ENCODE measurements at regions not wholly inside any gene's neighbourhood (a gene's known extent, or its start where the extent isn't known, plus 50 kb on each side); places are given as distances from the start of the nearest gene placed in this dataset.

DNA sequence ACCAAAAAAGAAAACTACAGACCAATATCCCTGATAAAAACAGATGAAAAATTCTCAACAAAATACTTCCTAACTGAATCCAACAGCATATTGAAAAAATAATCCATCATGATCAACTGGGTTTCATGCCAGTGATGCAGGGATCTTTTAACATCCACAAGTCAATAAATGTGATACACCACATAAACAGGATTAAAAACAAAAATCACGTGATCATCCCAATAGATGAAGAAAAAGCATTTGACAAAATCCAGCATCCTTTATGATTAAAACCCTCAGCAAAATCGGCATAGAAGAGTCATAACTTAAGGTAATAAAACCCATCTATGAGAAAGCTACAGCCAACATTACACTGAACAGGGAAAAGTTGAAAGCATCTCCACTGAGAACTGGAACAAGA, 107.5 kb downstream of the DCLK3 start:
- no peak for DNase-seq
- Mint-ChIP-seq H3K27ac (no peak overlapping the region), H3K27me3 (ENCODE audit: insufficient read depth) (no peaks in the 10 kb centered on the region), H3K4me1 (no peaks in the 10 kb centered on the region), H3K36me3 (ENCODE audit: low read depth) (no peaks in the 10 kb centered on the region), H3K4me3 (no peak overlapping the region), H3K9me3 (no peaks in the 10 kb centered on the region)
- Histone ChIP-seq H3K27me3 (ENCODE audit: control insufficient read depth, insufficient read depth, low read length, poor library complexity, severe bottlenecking) (no peaks in the 10 kb centered on the region), H3K27ac (ENCODE audit: low read depth, low read length) (no peak overlapping the region), H3K9me3 (ENCODE audit: control insufficient read depth, low read length) (no peaks in the 10 kb centered on the region), H3K36me3 (ENCODE audit: control insufficient read depth, insufficient read depth, low read length) (no peaks in the 10 kb centered on the region), H3K4me1 (ENCODE audit: control insufficient read depth, insufficient read depth, low read length) (no peaks in the 10 kb centered on the region), H3K9ac (ENCODE audit: extremely low read depth, low read length, poor library complexity, severe bottlenecking) (no peak overlapping the region), H3K4me3 (ENCODE audit: low read length) (no peak overlapping the region)
- TF ChIP-seq, protein P1, sequence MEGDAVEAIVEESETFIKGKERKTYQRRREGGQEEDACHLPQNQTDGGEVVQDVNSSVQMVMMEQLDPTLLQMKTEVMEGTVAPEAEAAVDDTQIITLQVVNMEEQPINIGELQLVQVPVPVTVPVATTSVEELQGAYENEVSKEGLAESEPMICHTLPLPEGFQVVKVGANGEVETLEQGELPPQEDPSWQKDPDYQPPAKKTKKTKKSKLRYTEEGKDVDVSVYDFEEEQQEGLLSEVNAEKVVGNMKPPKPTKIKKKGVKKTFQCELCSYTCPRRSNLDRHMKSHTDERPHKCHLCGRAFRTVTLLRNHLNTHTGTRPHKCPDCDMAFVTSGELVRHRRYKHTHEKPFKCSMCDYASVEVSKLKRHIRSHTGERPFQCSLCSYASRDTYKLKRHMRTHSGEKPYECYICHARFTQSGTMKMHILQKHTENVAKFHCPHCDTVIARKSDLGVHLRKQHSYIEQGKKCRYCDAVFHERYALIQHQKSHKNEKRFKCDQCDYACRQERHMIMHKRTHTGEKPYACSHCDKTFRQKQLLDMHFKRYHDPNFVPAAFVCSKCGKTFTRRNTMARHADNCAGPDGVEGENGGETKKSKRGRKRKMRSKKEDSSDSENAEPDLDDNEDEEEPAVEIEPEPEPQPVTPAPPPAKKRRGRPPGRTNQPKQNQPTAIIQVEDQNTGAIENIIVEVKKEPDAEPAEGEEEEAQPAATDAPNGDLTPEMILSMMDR (conservative IDR thresholded peaks at IDR 0.05), result no peak
- WGBS, 2 experiments (ENCODE audit: insufficient coverage in 1 of 2, insufficient read length in 1 of 2), result 79 to 100% methylated on average over 1 to 2 of the region's 2 CpGs

DNA sequence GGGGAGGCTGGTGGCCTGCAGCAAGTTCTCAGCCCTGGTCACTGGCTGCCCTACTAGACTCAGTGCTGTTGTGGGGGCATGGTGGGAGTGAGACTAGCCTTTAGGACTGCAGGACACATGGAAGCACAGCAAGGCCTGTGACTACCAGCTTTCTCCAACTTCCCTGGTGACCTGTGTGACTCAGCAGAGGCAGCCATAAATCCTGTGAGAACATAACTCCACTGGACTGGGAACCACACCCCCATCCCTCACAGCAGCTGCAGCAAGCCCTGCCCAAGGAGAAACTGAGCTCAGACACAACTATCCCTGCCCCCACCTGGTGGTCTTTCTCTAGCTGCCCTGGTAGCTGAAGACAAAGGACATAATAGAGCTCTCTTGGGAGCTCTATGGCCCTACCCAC, 111.3 kb downstream of the DCLK3 start:
- H3K4me1 Mint-ChIP-seq, result no peaks in the 10 kb centered on the region
- Histone ChIP-seq H3K4me3 (ENCODE audit: low read length) (no peak overlapping the region), H3K4me1 (ENCODE audit: control insufficient read depth, insufficient read depth, low read length) (no peaks in the 10 kb centered on the region), H3K27me3 (ENCODE audit: control insufficient read depth, insufficient read depth, low read length, poor library complexity, severe bottlenecking) (no peaks in the 10 kb centered on the region), H3K27ac (ENCODE audit: low read depth, low read length) (no peak overlapping the region), H3K36me3 (ENCODE audit: control insufficient read depth, insufficient read depth, low read length) (no peaks in the 10 kb centered on the region), H3K9ac (ENCODE audit: extremely low read depth, low read length, poor library complexity, severe bottlenecking) (no peak overlapping the region), H3K9me3 (ENCODE audit: control insufficient read depth, low read length) (no peaks in the 10 kb centered on the region)
- H3K27ac Mint-ChIP-seq, result no peak overlapping the region
- no peaks in the 10 kb centered on the region for H3K36me3 Mint-ChIP-seq (ENCODE audit: low read depth)
- H3K27me3 Mint-ChIP-seq (ENCODE audit: insufficient read depth), result no peaks in the 10 kb centered on the region
- TF ChIP-seq, protein P1 (conservative IDR thresholded peaks at IDR 0.05), result no peak
- H3K4me3 Mint-ChIP-seq, result no peak overlapping the region
- DNase-seq, result no peak
- H3K9me3 Mint-ChIP-seq, result no peaks in the 10 kb centered on the region

DNA sequence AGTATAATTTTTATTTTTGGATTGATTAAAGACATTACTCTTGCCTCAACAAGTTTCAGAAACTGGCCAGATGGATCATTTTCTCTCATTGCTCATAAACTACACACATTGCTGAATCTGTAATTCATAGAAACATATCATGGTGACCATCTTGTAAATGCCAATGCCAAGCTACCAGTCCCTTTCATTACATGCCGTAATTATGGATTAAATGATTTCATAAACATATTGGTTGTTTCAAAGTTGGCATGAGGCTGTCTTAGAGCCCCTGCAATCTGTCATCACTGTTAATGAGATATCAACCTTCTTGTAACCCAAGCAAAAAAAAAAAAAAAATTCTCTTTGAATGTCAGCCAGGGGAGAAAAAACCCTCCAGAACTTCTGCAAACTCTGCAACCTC, 112.2 kb downstream of the DCLK3 start:
- no peaks in the 10 kb centered on the region for H3K9me3 ChIP-seq (ENCODE audit: control insufficient read depth, low read length)
- no peak for DNase-seq
- no peaks in the 10 kb centered on the region for H3K4me1 ChIP-seq (ENCODE audit: control insufficient read depth, insufficient read depth, low read length)
- H3K4me3 ChIP-seq (ENCODE audit: low read length), result no peak overlapping the region
- WGBS, 2 experiments (ENCODE audit: insufficient coverage in 1 of 2, insufficient read length in 1 of 2), result 100% methylated on average over 1 of the region's 1 CpG; no CpG with 5 or more reads in 1 of the 2 experiments
- Mint-ChIP-seq H3K9me3 (no peaks in the 10 kb centered on the region), H3K4me3 (no peak overlapping the region), H3K27me3 (ENCODE audit: insufficient read depth) (no peaks in the 10 kb centered on the region), H3K36me3 (ENCODE audit: low read depth) (no peaks in the 10 kb centered on the region), H3K27ac (no peak overlapping the region), H3K4me1 (no peaks in the 10 kb centered on the region)
- no peaks in the 10 kb centered on the region for H3K36me3 ChIP-seq (ENCODE audit: control insufficient read depth, insufficient read depth, low read length)
- no peak overlapping the region for H3K27ac ChIP-seq (ENCODE audit: low read depth, low read length)
- H3K9ac ChIP-seq (ENCODE audit: extremely low read depth, low read length, poor library complexity, severe bottlenecking), result no peak overlapping the region
- TF ChIP-seq, protein P1 (conservative IDR thresholded peaks at IDR 0.05), result no peak
- H3K27me3 ChIP-seq (ENCODE audit: control insufficient read depth, insufficient read depth, low read length, poor library complexity, severe bottlenecking), result no peaks in the 10 kb centered on the region
